ENCODE measurements at regions not wholly inside any gene's neighbourhood (a gene's known extent, or its start where the extent isn't known, plus 50 kb on each side); places are given as distances from the start of the nearest gene placed in this dataset.

DNA sequence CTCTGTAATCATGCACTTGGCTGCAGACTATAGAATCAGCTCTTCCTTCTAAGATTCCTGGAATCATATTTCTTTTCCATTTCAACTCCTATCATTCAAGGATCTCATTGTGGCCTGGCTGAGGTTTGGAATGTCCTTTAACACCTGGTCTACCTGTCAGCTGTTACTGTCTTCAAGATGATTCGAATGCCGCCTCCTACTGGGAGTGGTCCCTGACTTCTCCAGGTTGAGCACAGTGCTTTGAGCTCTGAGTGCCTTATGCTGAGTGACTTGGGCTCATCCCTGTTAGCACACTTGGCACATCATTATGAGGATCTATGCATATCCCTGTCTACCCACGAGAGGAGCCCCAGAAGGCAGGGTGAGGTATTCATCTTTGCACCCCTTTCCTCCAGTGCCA is 87.6 kb downstream of the MARCHF4 start:
- H3K9me3 ChIP-seq: no peaks in the 10 kb centered on the region
- DNase-seq (ENCODE audit: low spot score): no peak
- 83% methylated on average over 3 of the region's 3 CpGs for WGBS
- intact Hi-C loops (cut with DNase I): no loop called here
- no peaks in the 10 kb centered on the region for H3K36me3 ChIP-seq
- TF ChIP-seq, protein P1, sequence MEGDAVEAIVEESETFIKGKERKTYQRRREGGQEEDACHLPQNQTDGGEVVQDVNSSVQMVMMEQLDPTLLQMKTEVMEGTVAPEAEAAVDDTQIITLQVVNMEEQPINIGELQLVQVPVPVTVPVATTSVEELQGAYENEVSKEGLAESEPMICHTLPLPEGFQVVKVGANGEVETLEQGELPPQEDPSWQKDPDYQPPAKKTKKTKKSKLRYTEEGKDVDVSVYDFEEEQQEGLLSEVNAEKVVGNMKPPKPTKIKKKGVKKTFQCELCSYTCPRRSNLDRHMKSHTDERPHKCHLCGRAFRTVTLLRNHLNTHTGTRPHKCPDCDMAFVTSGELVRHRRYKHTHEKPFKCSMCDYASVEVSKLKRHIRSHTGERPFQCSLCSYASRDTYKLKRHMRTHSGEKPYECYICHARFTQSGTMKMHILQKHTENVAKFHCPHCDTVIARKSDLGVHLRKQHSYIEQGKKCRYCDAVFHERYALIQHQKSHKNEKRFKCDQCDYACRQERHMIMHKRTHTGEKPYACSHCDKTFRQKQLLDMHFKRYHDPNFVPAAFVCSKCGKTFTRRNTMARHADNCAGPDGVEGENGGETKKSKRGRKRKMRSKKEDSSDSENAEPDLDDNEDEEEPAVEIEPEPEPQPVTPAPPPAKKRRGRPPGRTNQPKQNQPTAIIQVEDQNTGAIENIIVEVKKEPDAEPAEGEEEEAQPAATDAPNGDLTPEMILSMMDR (IDR thresholded peaks at IDR 0.05): no peak
- TF ChIP-seq POLR2AphosphoS5 (IDR thresholded peaks at IDR 0.05) (no peak), POLR2A (IDR thresholded peaks at IDR 0.05) (no peak)
- H3K4me3 ChIP-seq: no peak overlapping the region
- no peaks in the 10 kb centered on the region for H3K4me1 ChIP-seq (replicated peaks)
- no peaks in the 10 kb centered on the region for H3K27me3 ChIP-seq (replicated peaks; ENCODE audit: insufficient read depth)
- no peak overlapping the region for H3K27ac ChIP-seq

DNA sequence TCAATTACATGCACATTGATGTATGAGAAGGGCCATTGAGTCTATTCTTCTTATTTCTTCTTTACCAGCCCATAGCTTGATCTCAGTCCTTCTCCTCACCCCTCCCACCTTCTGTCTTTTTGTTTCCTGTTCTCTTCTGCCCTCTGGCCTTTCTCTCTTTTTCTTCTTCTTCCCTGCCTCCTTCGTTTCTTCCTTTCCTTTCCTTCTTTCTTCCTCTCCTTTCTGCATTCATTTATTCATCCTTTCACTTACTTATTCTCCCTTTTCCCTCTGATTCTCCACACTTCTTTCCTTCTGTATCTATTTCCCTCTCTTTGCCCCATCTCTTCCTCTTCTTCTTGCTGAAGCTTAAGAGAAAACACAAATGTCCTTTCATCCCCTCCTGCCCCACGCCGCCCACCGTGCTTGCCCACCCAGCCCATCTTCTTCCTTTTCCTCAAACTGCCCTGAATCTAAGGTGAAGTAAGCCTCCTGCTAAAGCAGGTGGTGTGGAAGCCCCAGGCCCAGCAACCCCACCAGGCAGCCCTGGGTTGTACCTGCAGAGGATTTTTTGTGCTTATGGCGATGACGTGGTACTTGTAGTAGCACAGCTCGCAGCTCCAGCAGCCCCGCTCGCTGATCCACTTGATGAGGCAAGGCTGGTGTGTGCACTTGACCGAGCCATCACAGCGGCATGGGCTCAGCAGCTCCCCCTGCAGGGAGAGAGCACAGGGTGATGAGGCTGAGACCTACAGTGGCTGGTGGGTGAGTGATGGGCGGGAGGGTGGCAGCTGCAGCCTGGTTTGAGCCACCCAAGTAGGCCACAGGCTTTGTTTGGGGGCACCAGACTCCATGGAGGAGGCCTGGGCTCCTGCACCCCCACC is 89.0 kb downstream of the MARCHF4 start:
- Histone ChIP-seq H3K27ac (no peak overlapping the region), H3K36me3 (no peaks in the 10 kb centered on the region), H3K27me3 (replicated peaks; ENCODE audit: insufficient read depth) (no peaks in the 10 kb centered on the region), H3K4me1 (replicated peaks) (no peaks in the 10 kb centered on the region), H3K9me3 (no peaks in the 10 kb centered on the region), H3K4me3 (no peak overlapping the region)
- no peak for DNase-seq (ENCODE audit: low spot score)
- TF ChIP-seq POLR2AphosphoS5 (IDR thresholded peaks at IDR 0.05): no peak
- no peak for TF ChIP-seq POLR2A (IDR thresholded peaks at IDR 0.05)
- TF ChIP-seq, protein P1 (IDR thresholded peaks at IDR 0.05): no peak
- WGBS: 85% methylated on average over 12 of the region's 12 CpGs
- intact Hi-C loops (cut with DNase I): no loop called here

DNA sequence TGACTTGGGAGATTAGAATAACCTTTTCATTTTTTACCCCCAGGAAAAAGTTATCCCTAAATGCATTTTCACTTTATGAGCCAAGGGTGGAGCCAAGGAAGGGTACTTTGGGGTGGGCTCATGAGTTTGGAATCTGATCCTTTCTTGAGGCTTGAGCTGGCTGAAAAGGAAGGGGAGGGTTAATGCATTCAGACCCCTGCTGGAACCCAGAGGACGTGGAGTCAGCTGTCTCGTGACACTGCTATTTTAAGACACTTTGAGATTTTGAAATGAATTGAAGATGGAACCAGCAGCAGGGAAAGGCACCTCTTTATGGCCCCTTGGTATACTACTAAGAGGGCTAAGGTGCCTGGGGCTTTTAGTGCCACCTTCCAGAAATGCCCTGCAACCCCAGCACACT is 90.4 kb downstream of the MARCHF4 start:
- Histone ChIP-seq H3K27ac (no peak overlapping the region), H3K4me3 (no peak overlapping the region), H3K36me3 (no peaks in the 10 kb centered on the region), H3K9me3 (no peaks in the 10 kb centered on the region), H3K4me1 (replicated peaks) (no peaks in the 10 kb centered on the region), H3K27me3 (replicated peaks; ENCODE audit: insufficient read depth) (no peaks in the 10 kb centered on the region)
- 59% methylated on average over 2 of the region's 2 CpGs for whole genome bisulfite sequencing
- intact Hi-C loops (cut with DNase I): no loop called here
- DNase-seq (ENCODE audit: low spot score): no peak
- TF ChIP-seq, protein P1 (IDR thresholded peaks at IDR 0.05): no peak
- no peak for TF ChIP-seq POLR2AphosphoS5 (IDR thresholded peaks at IDR 0.05)
- no peak for TF ChIP-seq POLR2A (IDR thresholded peaks at IDR 0.05)

DNA sequence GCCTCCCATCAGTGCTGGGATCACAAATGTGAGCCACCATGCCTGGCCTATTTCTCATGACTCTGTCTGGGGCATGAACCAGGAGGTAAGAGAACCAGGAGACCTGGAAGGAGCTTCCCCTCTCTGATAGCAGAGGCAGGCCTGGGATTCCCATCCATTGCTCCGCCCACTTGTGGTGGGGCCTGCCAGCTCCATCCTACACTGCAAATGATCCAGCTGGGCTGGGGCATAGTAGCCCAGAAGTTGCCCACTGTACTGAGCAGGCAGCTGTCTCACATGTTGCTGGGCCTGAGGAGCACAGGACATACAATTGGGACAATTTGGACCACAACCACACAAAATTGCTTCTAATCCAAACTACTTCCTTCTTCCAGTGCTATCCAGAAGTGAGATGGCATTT is 91.0 kb downstream of the MARCHF4 start:
- Histone ChIP-seq H3K36me3 (no peaks in the 10 kb centered on the region), H3K27me3 (replicated peaks; ENCODE audit: insufficient read depth) (no peaks in the 10 kb centered on the region), H3K9me3 (no peaks in the 10 kb centered on the region), H3K27ac (no peak overlapping the region), H3K4me1 (replicated peaks) (no peaks in the 10 kb centered on the region), H3K4me3 (no peak overlapping the region)
- no peak for TF ChIP-seq POLR2A (IDR thresholded peaks at IDR 0.05)
- TF ChIP-seq, protein P1 (IDR thresholded peaks at IDR 0.05): no peak
- no peak for TF ChIP-seq POLR2AphosphoS5 (IDR thresholded peaks at IDR 0.05)
- intact Hi-C loops (cut with DNase I): no loop called here
- WGBS: no CpG with 5 or more reads among the region's 1 CpG
- no peak for DNase-seq (ENCODE audit: low spot score)

DNA sequence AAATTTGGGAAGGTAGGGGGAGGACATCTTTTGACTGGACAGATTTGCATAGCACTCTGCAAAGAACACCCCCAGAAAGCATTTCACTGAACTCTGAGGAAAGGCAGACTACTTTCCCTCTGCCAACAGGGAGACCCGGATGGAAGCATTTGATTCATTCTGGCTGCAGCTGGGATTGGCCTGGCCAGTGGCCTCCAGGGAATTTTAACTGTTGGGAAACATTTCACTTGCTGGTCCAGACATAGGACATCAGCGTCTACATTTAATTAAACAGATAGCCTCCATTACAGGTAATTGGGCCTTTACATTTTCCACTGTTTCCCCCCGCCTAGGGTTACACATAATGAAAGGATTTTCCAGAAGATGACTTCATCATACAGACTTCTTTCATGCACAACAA is 92.8 kb downstream of the MARCHF4 start:
- Histone ChIP-seq H3K4me1 (replicated peaks) (no peaks in the 10 kb centered on the region), H3K36me3 (no peaks in the 10 kb centered on the region), H3K27ac (no peak overlapping the region), H3K4me3 (no peak overlapping the region), H3K9me3 (no peaks in the 10 kb centered on the region), H3K27me3 (replicated peaks; ENCODE audit: insufficient read depth) (no peaks in the 10 kb centered on the region)
- WGBS: 67% methylated on average over 3 of the region's 3 CpGs
- DNase-seq (ENCODE audit: low spot score): no peak
- TF ChIP-seq POLR2A (IDR thresholded peaks at IDR 0.05) (no peak), POLR2AphosphoS5 (IDR thresholded peaks at IDR 0.05) (no peak)
- TF ChIP-seq, protein P1 (IDR thresholded peaks at IDR 0.05): no peak
- intact Hi-C loops (cut with DNase I): no loop called here

All from prostate gland (tissue), 2 donors.